ENCODE measurements at regions not wholly inside any gene's neighbourhood (a gene's known extent, or its start where the extent isn't known, plus 50 kb on each side); places are given as distances from the start of the nearest gene placed in this dataset.

GRCh38 chr16:11465675-11466074 lies 120.4 kb downstream of the RMI2 start:
- TF ChIP-seq FOS (IDR thresholded peaks at IDR 0.05; ENCODE audit: borderline replicate concordance, insufficient read depth, low read length), result no peak
- TF ChIP-seq POLR2A (IDR thresholded peaks at IDR 0.05; ENCODE audit: low read depth, low read length), result no peak
- TF ChIP-seq MYC (IDR thresholded peaks at IDR 0.05; ENCODE audit: low read depth, low read length), result no peak
- no peak for TF ChIP-seq POLR2AphosphoS5 (IDR thresholded peaks at IDR 0.05; ENCODE audit: insufficient read depth, low read depth, low read length)
- no peak for TF ChIP-seq GATA2 (IDR thresholded peaks at IDR 0.05; ENCODE audit: insufficient read depth, insufficient read length, low read depth, low read length)
- TF ChIP-seq, protein P1, sequence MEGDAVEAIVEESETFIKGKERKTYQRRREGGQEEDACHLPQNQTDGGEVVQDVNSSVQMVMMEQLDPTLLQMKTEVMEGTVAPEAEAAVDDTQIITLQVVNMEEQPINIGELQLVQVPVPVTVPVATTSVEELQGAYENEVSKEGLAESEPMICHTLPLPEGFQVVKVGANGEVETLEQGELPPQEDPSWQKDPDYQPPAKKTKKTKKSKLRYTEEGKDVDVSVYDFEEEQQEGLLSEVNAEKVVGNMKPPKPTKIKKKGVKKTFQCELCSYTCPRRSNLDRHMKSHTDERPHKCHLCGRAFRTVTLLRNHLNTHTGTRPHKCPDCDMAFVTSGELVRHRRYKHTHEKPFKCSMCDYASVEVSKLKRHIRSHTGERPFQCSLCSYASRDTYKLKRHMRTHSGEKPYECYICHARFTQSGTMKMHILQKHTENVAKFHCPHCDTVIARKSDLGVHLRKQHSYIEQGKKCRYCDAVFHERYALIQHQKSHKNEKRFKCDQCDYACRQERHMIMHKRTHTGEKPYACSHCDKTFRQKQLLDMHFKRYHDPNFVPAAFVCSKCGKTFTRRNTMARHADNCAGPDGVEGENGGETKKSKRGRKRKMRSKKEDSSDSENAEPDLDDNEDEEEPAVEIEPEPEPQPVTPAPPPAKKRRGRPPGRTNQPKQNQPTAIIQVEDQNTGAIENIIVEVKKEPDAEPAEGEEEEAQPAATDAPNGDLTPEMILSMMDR (IDR thresholded peaks at IDR 0.05; ENCODE audit: extremely low read depth in 1 of 2, insufficient read depth in 1 of 2, low read depth in 1 of 2, low read length in 2 of 2), result no peak
- TF ChIP-seq JUN (IDR thresholded peaks at IDR 0.05; ENCODE audit: borderline replicate concordance, insufficient read depth, insufficient read length, low read depth), result no peak
- TF ChIP-seq, protein P2, sequence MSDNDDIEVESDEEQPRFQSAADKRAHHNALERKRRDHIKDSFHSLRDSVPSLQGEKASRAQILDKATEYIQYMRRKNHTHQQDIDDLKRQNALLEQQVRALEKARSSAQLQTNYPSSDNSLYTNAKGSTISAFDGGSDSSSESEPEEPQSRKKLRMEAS (IDR thresholded peaks at IDR 0.05; ENCODE audit: insufficient read depth, insufficient read length), result no peak
- TF ChIP-seq EZH2 (IDR thresholded peaks at IDR 0.05; ENCODE audit: borderline replicate concordance, low read depth, low read length, severe bottlenecking), result no peak
- Histone ChIP-seq H3K27me3 (ENCODE audit: control insufficient read depth in 2 of 2, insufficient read depth in 2 of 2, low read length in 2 of 2) (no peaks in the 10 kb centered on the region), H3K4me2 (ENCODE audit: insufficient read depth, low read length) (no peak overlapping the region), H3K4me1 (ENCODE audit: control insufficient read depth, extremely low read depth, insufficient read depth, low read length) (no peaks in the 10 kb centered on the region), H3K9me3 (replicated peaks; ENCODE audit: control insufficient read depth, insufficient read depth, low read length) (no peaks in the 10 kb centered on the region), H3K27ac (ENCODE audit: insufficient read depth, low read depth, low read length) (no peak overlapping the region), H2AFZ (ENCODE audit: low read depth, low read length) (no peak overlapping the region), H3K9ac (replicated peaks; ENCODE audit: extremely low read depth, insufficient read depth, low read length) (no peak overlapping the region), H3K36me3 (ENCODE audit: control insufficient read depth in 2 of 2, extremely low read depth in 1 of 2, insufficient read depth in 2 of 2, low read length in 2 of 2) (no peaks in the 10 kb centered on the region), H3K79me2 (ENCODE audit: control insufficient read depth, insufficient read depth, low read length) (no peaks in the 10 kb centered on the region), H3K9me1 (replicated peaks; ENCODE audit: control insufficient read depth, extremely low read depth, insufficient read depth, low read length) (no peaks in the 10 kb centered on the region), H4K20me1 (replicated peaks; ENCODE audit: control insufficient read depth, extremely low read depth, insufficient read depth, low read length) (no peaks in the 10 kb centered on the region), H3K4me3 (replicated peaks in 1 of 3; ENCODE audit: insufficient read depth in 1 of 3, low read depth in 1 of 3, low read length in 3 of 3) (no peak overlapping the region)
- DNase-seq (ENCODE audit: low read depth, low spot score) (no peak), FAIRE-seq (no peak)
- ChIA-PET CTCF (no interaction called here), POLR2A (no interaction called here)
- intact Hi-C loops (cut with micrococcal nuclease), result no loop called here
- dilution Hi-C loops (cut with MboI; ENCODE audit: extremely low pct_ligation_motif_present, low sequenced_read_pairs), result no loop called here
- no TSS peak for BruUV-seq (replicated peaks)
